ENCODE measurements at regions not wholly inside any gene's neighbourhood (a gene's known extent, or its start where the extent isn't known, plus 50 kb on each side); places are given as distances from the start of the nearest gene placed in this dataset.

- H3K27me3 ChIP-seq: no peaks in the 10 kb centered on the region
- no peaks in the 10 kb centered on the region for H3K9me3 ChIP-seq
- no peak overlapping the region for H3K4me3 ChIP-seq
- H3K27ac ChIP-seq: no peak overlapping the region
- ATAC-seq: no peak
- WGBS, 2 donors (ENCODE audit: low coverage in 1 of 2): 39 to 43% methylated on average over 6 of the region's 6 CpGs
- no peak for TF ChIP-seq POLR2AphosphoS5 (IDR thresholded peaks at IDR 0.05)
- no peak for TF ChIP-seq EP300 (IDR thresholded peaks at IDR 0.05)
- no peak for TF ChIP-seq CTCF (IDR thresholded peaks at IDR 0.05)
- no peak for TF ChIP-seq POLR2A (IDR thresholded peaks at IDR 0.05)
- no peaks in the 10 kb centered on the region for H3K36me3 ChIP-seq
- no peaks in the 10 kb centered on the region for H3K4me1 ChIP-seq
Measured at GRCh38 chr11:42802201-42802899, 509.4 kb upstream of the API5 start.

- TF ChIP-seq POLR2A (IDR thresholded peaks at IDR 0.05) (no peak), EP300 (IDR thresholded peaks at IDR 0.05) (no peak), CTCF (IDR thresholded peaks at IDR 0.05) (no peak), POLR2AphosphoS5 (IDR thresholded peaks at IDR 0.05) (no peak)
- no peak for ATAC-seq
- Histone ChIP-seq H3K4me1 (no peaks in the 10 kb centered on the region), H3K36me3 (no peaks in the 10 kb centered on the region), H3K27ac (no peak overlapping the region), H3K27me3 (no peaks in the 10 kb centered on the region), H3K9me3 (no peaks in the 10 kb centered on the region), H3K4me3 (no peak overlapping the region)
- WGBS, 2 donors (ENCODE audit: low coverage in 1 of 2): 34 to 48% methylated on average over 2 of the region's 2 CpGs
Measured at GRCh38 chr11:42806191-42806590, 505.6 kb upstream of the API5 start.

GRCh38 chr11:42812361-42812760 lies 499.4 kb upstream of the API5 start:
- WGBS, 2 donors (ENCODE audit: low coverage in 1 of 2): 20 to 21% methylated on average over 1 of the region's 1 CpG
- H3K36me3 ChIP-seq: no peaks in the 10 kb centered on the region
- TF ChIP-seq CTCF (IDR thresholded peaks at IDR 0.05): no peak
- TF ChIP-seq POLR2A (IDR thresholded peaks at IDR 0.05): no peak
- TF ChIP-seq EP300 (IDR thresholded peaks at IDR 0.05): no peak
- TF ChIP-seq POLR2AphosphoS5 (IDR thresholded peaks at IDR 0.05): no peak
- no peaks in the 10 kb centered on the region for H3K9me3 ChIP-seq
- H3K27ac ChIP-seq: no peak overlapping the region
- no peaks in the 10 kb centered on the region for H3K27me3 ChIP-seq
- no peak overlapping the region for H3K4me3 ChIP-seq
- ATAC-seq: no peak
- no peaks in the 10 kb centered on the region for H3K4me1 ChIP-seq

- no peaks in the 10 kb centered on the region for H3K36me3 ChIP-seq
- H3K4me1 ChIP-seq: no peaks in the 10 kb centered on the region
- H3K9me3 ChIP-seq: no peaks in the 10 kb centered on the region
- no peak for ATAC-seq
- no peak overlapping the region for H3K27ac ChIP-seq
- WGBS, 2 donors (ENCODE audit: low coverage in 1 of 2): 63 to 80% methylated on average over 2 of the region's 2 CpGs
- no peak for TF ChIP-seq CTCF (IDR thresholded peaks at IDR 0.05)
- no peak for TF ChIP-seq EP300 (IDR thresholded peaks at IDR 0.05)
- TF ChIP-seq POLR2A (IDR thresholded peaks at IDR 0.05): no peak
- TF ChIP-seq POLR2AphosphoS5 (IDR thresholded peaks at IDR 0.05): no peak
- H3K4me3 ChIP-seq: no peak overlapping the region
- no peaks in the 10 kb centered on the region for H3K27me3 ChIP-seq
Measured at GRCh38 chr11:42812960-42813359, 498.8 kb upstream of the API5 start.

GRCh38 chr11:42816471-42816870 lies 495.3 kb upstream of the API5 start:
- no peak overlapping the region for H3K4me3 ChIP-seq
- no peak for ATAC-seq
- no peaks in the 10 kb centered on the region for H3K4me1 ChIP-seq
- H3K9me3 ChIP-seq: no peaks in the 10 kb centered on the region
- no peak overlapping the region for H3K27ac ChIP-seq
- WGBS, 2 donors (ENCODE audit: low coverage in 1 of 2): 77 to 86% methylated on average over 2 of the region's 2 CpGs
- TF ChIP-seq POLR2AphosphoS5 (IDR thresholded peaks at IDR 0.05) (no peak), POLR2A (IDR thresholded peaks at IDR 0.05) (no peak), EP300 (IDR thresholded peaks at IDR 0.05) (no peak), CTCF (IDR thresholded peaks at IDR 0.05) (no peak)
- H3K36me3 ChIP-seq: no peaks in the 10 kb centered on the region
- H3K27me3 ChIP-seq: no peaks in the 10 kb centered on the region

All from gastroesophageal sphincter (tissue), 4 donors.